Smooth muscle cell (in vitro differentiated cells): ENCODE measurements at regions not wholly inside any gene's neighbourhood (a gene's known extent, or its start where the extent isn't known, plus 50 kb on each side); places are given as distances from the start of the nearest gene placed in this dataset.
A peak's percentile ranks its signal among the peaks of the same experiment; 100 is the strongest.

Experiments used
- DNase-seq: peaks from one replicate; lab custom pipeline; 2025; ENCODE audit not compliant: unreplicated experiment; lab: John Stamatoyannopoulos, UW
- H2AFZ ChIP-seq: fragments of 200-600 bp; sonication (generic); 2 replicates; pipeline ENCODE4 v1.6.0; 2016; ENCODE audit warnings: antibody characterized with exemption, low read depth, mild to moderate bottlenecking
- H3F3A ChIP-seq: fragments of 200-600 bp; sonication (generic); 2 replicates; pipeline ENCODE4 v1.6.0; 2017; ENCODE audit warnings: antibody characterized with exemption, low read depth
- H3K27ac ChIP-seq: fragments of 200-600 bp; sonication (generic); 2 replicates; pipeline ENCODE4 v1.5.1; 2016; ENCODE audit warnings: low read depth, mild to moderate bottlenecking
- H3K27me3 ChIP-seq: fragments of 200-600 bp; sonication (generic); 2 replicates; pipeline ENCODE4 v1.6.1; 2016; ENCODE audit warnings: low read depth, mild to moderate bottlenecking
- H3K36me3 ChIP-seq: fragments of 200-600 bp; sonication (generic); 2 replicates; pipeline ENCODE4 v1.5.1; 2016; ENCODE audit warnings: low read depth
- H3K4me1 ChIP-seq: fragments of 200-600 bp; sonication (generic); 2 replicates; pipeline ENCODE4 v1.5.1; 2016; ENCODE audit warnings: low read depth
- H3K4me2 ChIP-seq: fragments of 200-600 bp; sonication (generic); 2 replicates; pipeline ENCODE4 v1.6.0; 2016; ENCODE audit warnings: mild to moderate bottlenecking
- H3K4me3 ChIP-seq: fragments of 200-600 bp; sonication (generic); 2 replicates; pipeline ENCODE4 v1.5.1; 2016; ENCODE audit warnings: mild to moderate bottlenecking
- H3K79me2 ChIP-seq: fragments of 200-600 bp; sonication (generic); 2 replicates; pipeline ENCODE4 v1.6.0; 2016; ENCODE audit warnings: low read depth, mild to moderate bottlenecking
- H3K9ac ChIP-seq: fragments of 200-600 bp; sonication (generic); 2 replicates; pipeline ENCODE4 v1.6.0; 2016; ENCODE audit warnings: low read depth
- H3K9me3 ChIP-seq: fragments of 200-600 bp; sonication (generic); replicated peaks from 2 replicates; pipeline ENCODE4 v1.5.1; 2016; ENCODE audit warnings: low read depth
- H4K20me1 ChIP-seq: fragments of 200-600 bp; sonication (generic); 2 replicates; pipeline ENCODE4 v1.6.0; 2016; ENCODE audit warnings: low read depth
- WGBS: methylation state at CpG from one replicate; pipeline ENCODE4 v1.1.7; 2016; ENCODE audit warnings: low lambda C conversion rate; 5-methylcytosine and 5-hydroxymethylcytosine counted together
- TF ChIP-seq, protein P1 (sequence below): fragments of 200-600 bp; sonication (generic); IDR thresholded peaks from 2 replicates; pipeline ENCODE4 v1.5.1; 2017; ENCODE audit warnings: borderline replicate concordance, mild to moderate bottlenecking, antibody characterized with exemption; ENCODE audit not compliant: insufficient read depth, poor library complexity, severe bottlenecking

DNA sequence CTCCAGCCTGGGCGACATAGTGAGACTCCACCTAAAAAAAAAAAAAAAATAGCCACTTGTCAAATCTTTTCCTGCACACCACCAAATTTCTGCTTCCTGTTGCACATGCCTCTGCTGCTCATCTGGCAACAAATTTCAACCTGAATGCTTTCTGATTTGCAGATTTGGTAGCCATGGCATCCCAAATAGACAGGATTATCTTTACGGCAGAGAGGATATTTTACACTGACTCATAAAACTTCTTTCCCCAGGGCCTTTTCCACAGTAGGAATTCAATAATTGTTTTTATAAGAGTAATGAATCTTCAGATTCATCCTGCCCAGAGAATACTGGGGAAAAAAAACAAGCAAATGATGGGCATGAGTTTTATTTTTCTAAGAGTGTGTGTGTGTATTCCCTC, 264.6 kb downstream of the FRK start:
- Histone ChIP-seq H3F3A (no peaks in the 10 kb centered on the region), H3K4me3 (no peak overlapping the region), H3K9ac (no peak overlapping the region), H3K4me1 (no peaks in the 10 kb centered on the region), H3K27ac (no peak overlapping the region), H3K27me3 (no peaks in the 10 kb centered on the region), H3K9me3 (no peaks in the 10 kb centered on the region), H3K36me3 (no peaks in the 10 kb centered on the region), H4K20me1 (no peaks in the 10 kb centered on the region), H3K4me2 (peak overlapping the region; percentile 5), H3K79me2 (no peaks in the 10 kb centered on the region), H2AFZ (no peak overlapping the region)
- TF ChIP-seq, protein P1, sequence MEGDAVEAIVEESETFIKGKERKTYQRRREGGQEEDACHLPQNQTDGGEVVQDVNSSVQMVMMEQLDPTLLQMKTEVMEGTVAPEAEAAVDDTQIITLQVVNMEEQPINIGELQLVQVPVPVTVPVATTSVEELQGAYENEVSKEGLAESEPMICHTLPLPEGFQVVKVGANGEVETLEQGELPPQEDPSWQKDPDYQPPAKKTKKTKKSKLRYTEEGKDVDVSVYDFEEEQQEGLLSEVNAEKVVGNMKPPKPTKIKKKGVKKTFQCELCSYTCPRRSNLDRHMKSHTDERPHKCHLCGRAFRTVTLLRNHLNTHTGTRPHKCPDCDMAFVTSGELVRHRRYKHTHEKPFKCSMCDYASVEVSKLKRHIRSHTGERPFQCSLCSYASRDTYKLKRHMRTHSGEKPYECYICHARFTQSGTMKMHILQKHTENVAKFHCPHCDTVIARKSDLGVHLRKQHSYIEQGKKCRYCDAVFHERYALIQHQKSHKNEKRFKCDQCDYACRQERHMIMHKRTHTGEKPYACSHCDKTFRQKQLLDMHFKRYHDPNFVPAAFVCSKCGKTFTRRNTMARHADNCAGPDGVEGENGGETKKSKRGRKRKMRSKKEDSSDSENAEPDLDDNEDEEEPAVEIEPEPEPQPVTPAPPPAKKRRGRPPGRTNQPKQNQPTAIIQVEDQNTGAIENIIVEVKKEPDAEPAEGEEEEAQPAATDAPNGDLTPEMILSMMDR, result no peak
- WGBS, result 50% methylated on average over 2 of the region's 2 CpGs
- no peak for DNase-seq

DNA sequence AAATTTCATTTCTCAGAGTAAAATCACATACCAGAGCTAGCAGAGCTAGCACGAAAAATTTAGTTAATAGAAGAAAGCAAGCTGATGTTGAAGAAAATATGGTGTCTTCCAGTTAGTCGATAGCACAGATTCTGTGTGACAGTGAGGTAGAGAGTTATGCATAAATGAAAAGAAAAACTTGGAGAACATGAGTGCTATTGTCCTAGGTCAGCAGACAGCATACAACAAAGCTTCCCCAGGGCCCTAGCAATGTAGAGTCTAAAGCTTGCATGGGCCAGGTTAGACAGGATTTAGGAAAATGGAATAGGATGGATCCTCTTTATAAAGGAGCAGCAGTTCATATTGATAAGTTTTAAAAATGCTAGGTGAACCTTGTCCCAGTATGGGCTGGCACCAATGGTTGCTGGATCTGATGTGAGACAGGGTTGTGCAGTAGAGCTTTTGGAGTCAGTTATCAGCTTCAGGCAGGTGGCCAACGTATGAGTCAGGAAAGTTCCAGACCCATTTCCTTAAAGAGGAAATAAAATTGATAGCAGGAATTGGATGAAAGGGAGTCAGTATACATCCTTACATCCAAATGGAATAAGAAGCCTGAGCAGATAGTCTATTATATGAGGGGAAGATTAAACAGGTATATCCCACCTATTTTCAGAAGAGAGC, 277.2 kb downstream of the FRK start:
- TF ChIP-seq, protein P1, result no peak
- Histone ChIP-seq H3K4me3 (no peak overlapping the region), H2AFZ (no peak overlapping the region), H3K9me3 (no peaks in the 10 kb centered on the region), H3F3A (no peaks in the 10 kb centered on the region), H3K36me3 (no peaks in the 10 kb centered on the region), H3K4me2 (no peak overlapping the region), H3K4me1 (no peaks in the 10 kb centered on the region), H4K20me1 (no peaks in the 10 kb centered on the region), H3K79me2 (no peaks in the 10 kb centered on the region), H3K9ac (no peak overlapping the region), H3K27ac (no peak overlapping the region), H3K27me3 (no peaks in the 10 kb centered on the region)
- 88% methylated on average over 3 of the region's 3 CpGs for WGBS
- no peak for DNase-seq

DNA sequence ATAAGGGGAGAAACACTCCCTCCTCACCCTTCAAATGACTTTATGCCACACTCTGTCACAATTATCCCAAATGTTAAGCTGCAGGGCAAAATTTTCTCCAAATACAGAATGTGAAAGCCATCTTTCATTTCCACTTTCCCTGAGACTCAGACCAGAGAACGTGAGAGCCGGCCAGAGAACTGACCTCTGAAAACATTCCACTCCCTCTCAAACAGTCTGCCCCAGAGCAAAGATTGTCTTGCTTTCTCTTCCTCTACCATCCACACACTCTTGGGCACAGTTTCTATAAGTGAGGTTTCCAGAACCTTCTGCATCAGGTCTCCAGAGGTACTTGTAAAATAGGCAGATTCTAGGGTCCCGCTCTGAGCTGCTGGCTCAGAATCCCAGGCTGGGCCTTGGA, 278.1 kb downstream of the FRK start:
- no peaks in the 10 kb centered on the region for H3K4me1 ChIP-seq
- no peak overlapping the region for H3K4me2 ChIP-seq
- no peak overlapping the region for H3K27ac ChIP-seq
- 83% methylated on average over 3 of the region's 3 CpGs for WGBS
- no peaks in the 10 kb centered on the region for H4K20me1 ChIP-seq
- H3K79me2 ChIP-seq, result no peaks in the 10 kb centered on the region
- H2AFZ ChIP-seq, result peak overlapping the region; percentile 26
- H3K9ac ChIP-seq, result no peak overlapping the region
- H3F3A ChIP-seq, result no peaks in the 10 kb centered on the region
- no peaks in the 10 kb centered on the region for H3K9me3 ChIP-seq
- no peaks in the 10 kb centered on the region for H3K27me3 ChIP-seq
- no peak for DNase-seq
- TF ChIP-seq, protein P1, result no peak
- no peaks in the 10 kb centered on the region for H3K36me3 ChIP-seq
- no peak overlapping the region for H3K4me3 ChIP-seq

DNA sequence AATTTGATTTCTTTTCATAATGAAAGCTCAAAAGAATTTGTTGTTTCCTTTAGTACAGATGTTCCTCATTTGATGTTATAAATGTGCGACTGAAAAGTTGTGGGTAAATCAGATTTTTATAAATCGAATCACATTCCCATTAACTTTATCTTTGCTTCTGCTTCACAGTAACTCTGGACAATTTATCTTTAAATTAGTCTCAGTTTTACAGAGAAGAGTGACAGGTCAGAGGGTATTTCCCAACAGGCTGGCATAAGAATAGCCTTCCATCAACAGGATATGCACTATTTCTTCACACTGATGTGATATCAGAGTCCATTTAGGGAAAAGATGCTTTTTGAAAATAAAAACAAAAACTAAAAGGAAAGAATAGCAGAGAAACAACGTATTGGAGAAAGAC, 286.9 kb downstream of the FRK start:
- H4K20me1 ChIP-seq, result no peaks in the 10 kb centered on the region
- no peaks in the 10 kb centered on the region for H3K4me1 ChIP-seq
- no peaks in the 10 kb centered on the region for H3K27me3 ChIP-seq
- no peaks in the 10 kb centered on the region for H3K36me3 ChIP-seq
- DNase-seq, result no peak
- H3K4me2 ChIP-seq, result no peak overlapping the region
- no peaks in the 10 kb centered on the region for H3K79me2 ChIP-seq
- no peak overlapping the region for H2AFZ ChIP-seq
- 54% methylated on average over 3 of the region's 3 CpGs for WGBS
- TF ChIP-seq, protein P1, result no peak
- H3K27ac ChIP-seq, result no peak overlapping the region
- H3K4me3 ChIP-seq, result no peak overlapping the region
- no peak overlapping the region for H3K9ac ChIP-seq
- H3F3A ChIP-seq, result no peaks in the 10 kb centered on the region
- no peaks in the 10 kb centered on the region for H3K9me3 ChIP-seq
